ENCODE measurements at regions not wholly inside any gene's neighbourhood (a gene's known extent, or its start where the extent isn't known, plus 50 kb on each side); places are given as distances from the start of the nearest gene placed in this dataset.

DNA sequence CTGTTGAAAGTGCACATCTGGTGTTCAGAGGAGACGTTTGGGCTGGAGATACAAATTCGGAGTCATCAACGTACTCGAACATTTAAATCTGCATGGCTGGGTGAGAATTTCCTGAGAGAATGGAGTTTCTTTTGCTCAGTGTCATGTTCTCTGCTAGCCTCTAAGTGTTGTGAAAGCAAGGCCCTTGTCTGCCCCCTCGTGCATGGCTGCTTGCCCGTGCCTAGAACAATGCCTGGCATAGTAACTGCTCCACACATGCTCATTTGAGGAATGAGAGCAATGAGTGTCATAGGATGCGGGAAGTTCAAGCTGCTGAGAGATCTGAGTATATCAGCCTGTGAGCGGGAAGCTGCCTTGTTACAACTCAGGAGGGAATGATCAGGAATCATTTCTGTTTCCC lies 171.1 kb upstream of the CSF3R start:
- intact Hi-C loops (cut with micrococcal nuclease), result no loop called here
- peak; percentile 69 for ATAC-seq

DNA sequence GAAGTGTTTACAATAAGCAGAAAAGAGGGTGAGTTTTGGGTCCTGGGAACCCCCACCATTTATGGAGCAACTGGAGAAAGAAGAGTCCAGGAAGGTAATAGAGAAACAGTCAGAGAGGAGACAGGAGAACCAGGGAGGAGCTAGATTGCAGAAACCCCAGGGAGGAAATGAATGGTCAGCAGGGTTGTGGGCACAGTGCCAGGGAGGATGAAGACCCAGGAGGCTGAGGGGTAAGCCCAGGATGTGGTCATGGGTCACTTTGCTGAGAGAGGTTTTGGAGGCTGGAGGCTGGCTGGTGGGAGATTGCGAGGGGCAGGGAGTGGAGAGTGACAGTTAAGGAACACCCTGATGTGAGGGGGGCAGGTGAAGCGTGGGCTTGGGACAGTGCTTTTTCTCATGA lies 169.9 kb upstream of the CSF3R start:
- no peak for ATAC-seq
- DNase-seq, result no peak
- intact Hi-C loops (cut with micrococcal nuclease), result no loop called here

More for the DNA sequence above, 171.1 kb upstream of the CSF3R start:
- peak; percentile 60 for DNase-seq

DNA sequence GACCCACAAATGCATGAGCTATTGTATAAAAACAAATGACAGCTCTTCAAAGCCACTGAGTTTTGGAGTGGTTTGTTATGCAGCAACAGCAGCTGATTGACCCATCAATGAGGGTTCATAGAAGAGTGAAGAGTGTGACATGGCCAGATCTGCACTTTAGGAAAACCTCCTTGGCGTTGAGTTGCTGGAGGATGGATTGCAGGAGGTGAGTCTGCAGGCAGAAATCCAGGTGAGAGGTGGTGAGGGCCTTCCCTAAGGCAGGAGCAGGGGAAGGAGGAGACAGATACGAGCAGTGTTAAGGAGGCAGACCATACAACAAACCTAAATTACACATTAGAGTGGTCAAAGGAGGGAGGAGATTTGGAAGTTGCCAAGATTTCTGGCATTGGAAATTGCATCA lies 169.3 kb upstream of the CSF3R start:
- ATAC-seq (no peak), DNase-seq (no peak)
- intact Hi-C loops (cut with micrococcal nuclease), result no loop called here

DNA sequence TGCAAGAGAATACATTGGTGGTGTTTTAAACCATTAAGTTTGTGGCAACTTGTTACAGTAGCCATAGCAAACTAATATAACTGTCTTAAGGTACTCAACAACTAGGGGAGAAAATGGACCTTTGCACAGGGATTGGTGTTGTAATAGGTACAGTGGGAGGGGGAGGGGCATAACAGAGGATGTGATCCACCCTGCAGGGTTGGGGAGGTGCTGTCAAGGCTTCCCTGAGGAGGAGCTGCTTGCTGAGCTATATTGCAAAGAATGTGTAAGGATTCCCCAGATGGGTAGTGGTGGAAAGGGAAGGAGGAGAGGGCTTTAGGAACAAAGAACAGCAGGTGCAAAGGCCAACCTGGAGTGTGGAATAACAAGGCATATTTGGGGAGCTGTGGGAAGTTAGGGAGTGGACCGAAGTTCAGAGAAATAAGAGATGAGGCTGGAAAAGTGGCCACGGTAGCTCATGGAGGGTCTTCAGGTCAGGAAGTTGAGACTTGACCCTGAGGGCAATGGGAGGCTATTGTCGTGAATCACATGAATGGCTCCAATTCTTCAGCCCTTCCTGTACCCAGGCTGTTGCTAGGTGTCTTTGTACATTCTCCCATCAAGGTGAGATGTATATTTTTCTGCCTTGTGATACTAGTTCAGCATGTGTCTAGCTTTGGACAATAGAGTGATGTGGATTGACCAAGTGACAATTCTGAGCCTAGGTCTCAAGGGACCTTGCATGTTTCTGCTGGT lies 168.6 kb upstream of the CSF3R start:
- DNase-seq (no peak), ATAC-seq (no peak)
- intact Hi-C loops (cut with micrococcal nuclease), result no loop called here

DNA sequence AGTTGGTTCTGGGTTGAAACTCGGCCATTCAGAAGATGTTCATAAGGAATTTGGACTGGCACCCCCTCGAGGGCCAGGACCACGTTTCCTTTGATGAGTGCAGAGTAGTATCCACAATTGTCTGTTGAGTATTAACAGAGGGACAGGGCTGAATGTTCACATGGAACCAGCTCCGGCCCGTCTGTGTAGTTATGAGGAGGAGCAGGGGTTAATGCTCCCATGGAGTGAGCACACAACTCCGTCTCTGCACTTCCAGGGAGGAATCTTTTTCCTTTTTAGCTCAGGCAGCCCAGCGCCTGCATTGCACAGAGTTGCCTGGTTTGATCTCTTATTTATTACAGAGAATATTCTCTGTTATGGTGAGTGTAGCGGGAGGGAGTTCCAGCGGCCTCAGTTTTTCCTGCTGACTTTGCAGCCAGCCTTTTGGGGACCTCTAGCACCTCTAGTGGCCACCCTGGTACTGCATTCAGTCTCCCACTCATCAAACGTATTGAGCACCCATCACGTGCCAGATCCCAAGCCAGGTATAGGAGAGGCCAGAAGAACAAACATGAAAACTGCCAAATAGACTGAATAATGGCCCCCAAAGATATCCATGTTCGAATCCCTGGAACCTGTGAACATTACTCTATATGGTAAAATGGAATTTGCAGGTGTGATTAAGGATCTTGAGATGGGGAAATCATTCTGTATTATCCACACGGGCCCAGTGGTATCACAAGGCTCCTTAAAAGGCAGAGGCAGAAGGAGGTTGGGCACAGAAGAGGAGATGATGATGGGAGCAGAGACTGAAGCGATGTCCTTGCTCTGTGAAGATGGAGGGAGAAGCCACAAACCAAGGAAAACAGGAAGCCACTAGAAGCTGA lies 167.7 kb upstream of the CSF3R start:
- DNase-seq, result peak; percentile 60
- intact Hi-C loops (cut with micrococcal nuclease), result no loop called here
- peak; percentile 54 for ATAC-seq

DNA sequence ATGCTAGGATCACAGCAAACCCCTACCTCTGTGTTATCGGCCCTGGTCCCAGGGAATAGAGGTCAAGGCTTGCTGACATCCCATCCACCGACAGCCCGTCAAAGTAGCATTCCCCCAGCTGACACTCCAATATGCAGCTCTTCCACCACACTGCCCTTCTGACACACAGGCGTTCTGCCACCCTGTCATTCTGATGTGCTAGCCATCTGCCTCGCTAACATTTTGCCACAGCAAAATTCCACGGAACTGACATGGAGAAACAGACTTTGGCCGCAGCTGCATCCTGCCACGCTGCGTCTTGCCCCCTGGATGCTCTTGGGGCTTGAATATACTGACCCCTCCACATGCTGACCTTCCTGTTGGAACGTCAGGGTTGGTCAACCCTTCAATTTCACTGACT lies 163.2 kb upstream of the CSF3R start:
- intact Hi-C loops (cut with micrococcal nuclease), result no loop called here
- ATAC-seq (no peak), DNase-seq (no peak)

DNA sequence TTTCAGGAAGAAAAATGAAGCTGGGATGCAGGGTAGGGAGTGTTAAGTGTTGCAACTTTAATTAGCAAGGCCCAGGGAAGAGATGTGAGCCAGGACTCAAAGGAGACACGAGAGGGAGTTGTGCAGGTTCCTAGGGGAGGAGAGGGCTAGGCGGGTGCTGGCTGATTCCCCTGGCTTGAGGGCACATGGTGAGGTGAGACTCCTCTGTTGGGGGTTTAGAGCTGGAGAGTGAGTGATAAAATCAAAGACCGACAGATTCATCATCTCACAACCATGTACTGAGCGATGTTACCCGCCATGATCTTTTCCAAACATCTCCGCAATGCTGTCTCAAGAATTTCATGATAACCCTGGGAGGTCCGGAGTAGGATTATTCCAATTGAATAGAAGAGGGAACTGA lies 161.8 kb upstream of the CSF3R start:
- intact Hi-C loops (cut with micrococcal nuclease), result no loop called here
- no peak for DNase-seq

DNA sequence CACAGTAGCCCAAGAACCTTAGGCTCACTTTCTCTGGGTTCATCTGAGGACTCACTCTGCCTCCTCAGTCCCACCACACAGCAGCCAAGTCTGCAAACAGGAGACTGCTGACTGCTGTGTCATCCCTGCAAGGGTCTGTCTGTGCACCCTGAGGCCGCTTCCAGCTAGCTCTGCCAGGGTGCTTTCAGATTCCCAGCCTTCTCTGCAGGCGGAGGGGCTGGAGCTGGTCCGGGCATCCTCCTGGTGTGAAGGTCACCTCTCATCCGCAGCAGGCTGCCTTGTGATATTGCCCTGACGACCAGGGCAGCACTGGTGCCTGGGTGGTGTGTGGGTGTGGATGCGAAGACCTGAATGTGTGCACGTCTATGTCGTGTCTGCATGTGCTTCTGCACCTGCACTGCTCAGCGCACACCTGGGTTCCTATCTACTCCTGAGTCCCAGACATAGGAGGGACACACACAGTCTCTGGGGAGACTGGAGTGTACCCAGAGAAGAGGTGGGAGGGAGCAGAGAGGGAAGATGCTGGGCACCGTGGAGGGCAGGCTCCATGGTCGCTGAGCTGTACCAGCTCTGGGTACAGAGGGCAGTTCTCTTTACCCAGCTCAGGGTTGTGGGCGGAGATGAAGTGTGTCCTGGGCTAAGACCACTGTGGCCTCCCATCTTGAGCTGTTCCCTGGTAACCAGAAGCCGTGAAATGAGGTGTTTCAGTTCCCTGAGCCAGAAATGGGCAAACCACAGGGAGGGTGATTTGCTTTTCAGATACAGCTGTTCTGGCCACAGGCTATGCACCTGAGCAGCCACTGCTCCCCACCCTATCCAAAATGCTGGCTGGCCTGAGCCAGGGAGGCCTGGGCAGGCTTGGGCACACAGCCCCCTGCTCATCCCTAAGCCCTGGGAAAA lies 160.9 kb upstream of the CSF3R start:
- intact Hi-C loops (cut with micrococcal nuclease), result no loop called here
- DNase-seq (no peak), ATAC-seq (no peak)

More for the DNA sequence above, 161.8 kb upstream of the CSF3R start:
- no peak for ATAC-seq

DNA sequence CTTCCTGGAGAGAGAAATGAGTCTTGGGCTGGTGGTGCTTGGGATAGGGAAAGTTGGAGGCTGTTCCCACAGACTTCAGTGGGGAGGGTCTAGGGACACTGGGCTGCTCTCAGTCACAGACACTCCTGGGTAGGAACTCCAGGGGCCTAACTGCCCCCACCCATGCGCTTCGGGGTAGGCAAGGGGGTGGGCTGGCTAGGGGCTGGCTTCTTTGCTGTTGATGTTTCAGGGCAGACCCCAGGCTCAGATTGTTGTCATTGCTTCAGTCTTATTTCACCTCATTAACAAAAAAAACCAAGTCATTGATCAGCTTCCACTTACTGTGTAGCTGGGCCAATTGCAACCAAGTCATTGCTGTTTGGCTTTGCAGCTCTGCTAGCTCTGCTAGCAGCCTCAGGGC lies 160.1 kb upstream of the CSF3R start:
- ATAC-seq (no peak), DNase-seq (no peak)
- intact Hi-C loops (cut with micrococcal nuclease), result no loop called here

DNA sequence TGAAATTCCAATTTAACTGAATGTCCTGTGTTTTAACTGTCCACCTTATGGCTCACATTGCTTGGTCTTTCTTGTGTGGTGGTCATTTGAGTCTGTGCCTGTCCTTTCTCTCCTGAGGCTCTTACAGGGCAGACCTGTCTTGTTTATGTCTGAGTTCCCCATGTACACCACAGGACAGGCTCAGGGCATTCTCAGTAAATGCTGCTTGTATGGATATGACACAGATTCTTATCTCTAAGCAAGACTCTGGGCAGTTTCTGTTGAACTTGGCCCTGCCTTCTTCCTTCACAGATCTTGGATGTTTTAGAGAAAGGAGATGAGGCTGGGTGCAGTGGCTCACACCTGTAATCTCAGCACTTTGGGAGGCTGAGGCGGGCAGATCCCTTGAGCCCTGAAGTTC lies 159.1 kb upstream of the CSF3R start:
- no peak for ATAC-seq
- intact Hi-C loops (cut with micrococcal nuclease), result no loop called here
- DNase-seq, result no peak

DNA sequence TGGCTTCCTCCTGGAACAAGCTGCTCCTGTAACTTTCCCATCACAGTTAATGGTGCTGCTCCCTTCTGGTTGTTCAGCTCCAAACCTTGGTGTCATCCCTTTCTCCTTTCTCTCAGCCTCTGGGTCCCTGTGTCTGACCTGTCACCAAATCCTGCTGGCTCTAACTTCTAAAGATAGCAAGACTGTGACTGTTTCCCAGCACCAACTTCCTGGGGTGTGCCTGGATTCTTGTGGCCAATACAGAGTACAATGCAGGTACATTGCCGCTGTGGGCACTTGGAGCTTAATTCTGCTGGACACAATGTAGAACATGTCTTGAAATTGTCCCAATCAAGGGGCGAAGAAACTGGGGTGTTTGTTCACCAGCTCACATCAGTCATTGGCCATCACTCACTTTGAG lies 156.7 kb upstream of the CSF3R start:
- ATAC-seq, result no peak
- intact Hi-C loops (cut with micrococcal nuclease), result no loop called here
- DNase-seq, result no peak

DNA sequence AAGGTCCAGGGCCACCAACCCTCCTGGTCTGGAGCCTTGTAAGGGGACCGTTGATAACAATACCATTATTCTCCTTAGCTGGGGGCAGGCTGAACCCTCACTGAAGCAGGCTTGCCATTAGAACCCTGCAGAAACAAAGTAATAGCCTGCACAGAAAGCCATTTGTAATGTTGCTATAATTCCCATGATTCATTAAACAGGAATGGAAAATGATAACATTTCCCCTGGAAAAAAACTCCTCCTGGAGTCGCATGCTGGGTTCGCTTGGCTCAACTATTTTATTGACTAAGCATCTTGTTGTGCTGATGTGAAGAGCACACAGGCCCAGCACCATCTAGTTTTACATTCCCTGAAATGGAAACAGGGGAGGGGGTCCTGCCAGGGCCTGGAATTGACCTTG lies 155.6 kb upstream of the CSF3R start:
- intact Hi-C loops (cut with micrococcal nuclease), result no loop called here
- DNase-seq (no peak), ATAC-seq (no peak)

DNA sequence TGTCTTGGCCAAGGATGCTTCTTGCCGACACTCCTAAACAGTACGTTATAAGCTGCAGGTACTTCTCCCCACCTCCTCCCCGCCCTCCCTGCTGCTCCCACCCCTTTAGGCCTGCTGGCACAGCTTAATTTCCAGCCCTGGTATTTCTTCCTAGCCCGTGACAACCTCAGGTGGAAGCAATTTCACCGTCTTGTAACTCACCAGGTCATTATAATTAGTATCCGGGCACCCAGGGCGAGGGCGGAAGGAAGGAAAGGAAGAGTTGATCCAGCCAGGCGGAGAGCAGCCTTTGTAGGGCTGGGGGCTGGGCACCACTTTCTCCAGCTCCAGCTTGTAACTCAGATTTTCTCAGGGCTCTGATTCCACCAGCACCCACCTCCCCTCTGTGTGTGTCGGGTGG lies 153.5 kb upstream of the CSF3R start:
- ATAC-seq (no peak), DNase-seq (no peak)
- intact Hi-C loops (cut with micrococcal nuclease), result no loop called here

DNA sequence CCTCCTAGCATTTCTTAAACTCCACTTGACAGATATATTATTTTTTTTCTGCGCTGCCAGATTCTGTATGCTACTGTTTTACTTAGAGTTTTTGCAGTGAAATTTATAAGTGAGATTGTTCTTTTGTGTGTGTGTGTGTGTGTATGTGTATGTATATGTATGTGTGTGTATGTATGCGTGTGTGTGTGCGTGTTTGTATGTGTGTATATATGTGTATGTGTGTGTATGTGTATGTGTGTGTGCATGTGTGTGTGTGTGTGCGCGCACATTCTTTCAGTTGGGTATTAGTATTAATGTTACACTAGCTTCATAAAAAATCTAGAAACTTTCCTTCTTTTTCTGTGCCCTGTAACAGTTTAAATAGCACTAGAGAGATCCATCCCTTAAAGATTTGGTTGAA lies 152.6 kb upstream of the CSF3R start:
- intact Hi-C loops (cut with micrococcal nuclease), result no loop called here
- DNase-seq, result no peak
- no peak for ATAC-seq

DNA sequence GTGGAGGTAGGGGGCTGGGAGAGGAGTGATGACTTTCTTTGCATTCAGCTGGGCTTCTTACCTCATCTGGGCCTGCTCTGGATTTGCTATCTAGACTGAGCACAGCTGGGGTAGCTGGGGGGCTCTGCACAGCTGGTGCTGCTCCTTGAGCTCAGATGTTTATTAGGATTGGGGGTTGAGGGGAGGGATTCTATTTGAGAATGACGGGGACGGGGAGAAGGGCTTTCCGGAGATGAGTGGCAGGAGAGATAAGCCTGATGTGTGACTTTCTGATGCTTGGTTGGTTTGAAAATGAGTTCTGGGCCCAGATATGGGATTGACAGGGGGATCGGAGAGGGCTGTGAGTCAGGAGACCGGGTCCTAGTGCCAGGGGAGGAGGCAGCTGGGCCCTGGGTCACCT lies 146.1 kb upstream of the CSF3R start:
- intact Hi-C loops (cut with micrococcal nuclease), result no loop called here
- DNase-seq (no peak), ATAC-seq (no peak)

DNA sequence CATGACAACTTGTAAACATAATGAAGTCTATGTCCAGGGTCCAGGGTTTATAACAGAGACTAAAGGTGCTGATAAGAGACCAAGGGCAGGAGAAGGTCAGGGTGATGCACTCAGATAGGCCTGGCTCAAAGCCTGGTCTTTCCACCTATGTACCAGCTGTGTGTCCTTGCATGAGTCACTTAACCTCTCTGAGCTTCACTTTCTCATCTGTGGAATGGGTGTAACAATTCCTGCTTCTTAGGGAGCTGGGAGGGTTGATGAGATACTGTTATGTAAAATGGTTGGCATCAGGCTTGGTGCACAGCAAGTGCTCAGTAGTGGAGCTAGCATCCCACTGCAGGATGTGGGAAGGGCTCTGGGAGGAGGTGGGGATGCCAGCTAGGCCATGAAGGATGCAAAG lies 143.7 kb upstream of the CSF3R start:
- intact Hi-C loops (cut with micrococcal nuclease), result no loop called here
- DNase-seq, result no peak
- ATAC-seq, result no peak

DNA sequence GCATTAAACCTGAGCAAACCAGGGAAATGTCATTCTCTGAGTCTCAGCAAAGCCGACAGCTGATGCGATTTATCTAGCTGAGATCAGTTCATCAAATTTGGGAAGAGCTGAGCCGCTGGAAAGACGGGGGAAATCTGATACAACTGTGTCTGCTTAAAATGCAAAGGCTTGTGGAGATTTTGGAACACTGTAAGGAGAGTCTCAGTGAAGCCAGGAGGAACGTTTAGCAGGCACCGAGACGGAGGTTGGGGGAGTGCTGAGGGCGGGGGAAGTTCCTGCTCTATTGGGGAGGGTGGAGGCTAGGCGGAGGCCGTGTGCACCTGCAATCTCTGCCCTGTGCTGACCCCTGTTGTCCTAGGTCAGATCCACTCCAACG lies 143.2 kb upstream of the CSF3R start:
- DNase-seq (no peak), ATAC-seq (no peak)
- intact Hi-C loops (cut with micrococcal nuclease), result no loop called here

DNA sequence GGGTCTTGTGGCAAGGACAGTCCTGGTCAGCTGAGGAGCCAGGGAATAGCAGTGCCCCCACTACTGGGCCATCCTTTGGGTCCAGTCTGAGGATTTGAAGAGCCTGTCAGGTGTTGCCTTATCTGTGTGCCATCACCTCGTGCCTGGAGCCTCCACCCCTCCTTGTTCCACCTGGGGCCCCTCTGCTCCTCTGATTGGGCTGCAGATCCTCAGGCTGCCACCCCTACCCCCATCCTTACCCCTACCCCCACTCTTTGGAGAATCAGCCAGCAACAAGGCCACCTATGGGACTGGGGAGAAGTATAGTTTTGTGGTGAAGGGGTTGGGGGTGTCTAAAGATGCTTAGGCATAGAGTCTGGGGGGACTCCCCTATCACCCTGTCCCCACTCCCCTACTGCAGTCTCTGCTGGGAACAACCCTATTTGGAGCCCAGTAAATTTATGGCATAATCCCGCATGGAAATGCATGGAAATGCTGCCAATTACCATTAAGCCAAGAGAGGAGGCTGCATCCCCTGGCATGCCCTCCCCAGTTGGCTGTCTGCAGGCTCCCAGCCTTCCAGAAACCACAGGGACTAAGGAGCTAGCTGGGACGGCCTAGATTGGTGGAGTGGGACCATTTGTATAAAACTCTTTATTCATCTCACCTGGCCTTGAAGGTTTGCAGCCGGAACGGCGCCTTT lies 142.7 kb upstream of the CSF3R start:
- intact Hi-C loops (cut with micrococcal nuclease), result no loop called here
- no peak for ATAC-seq
- DNase-seq, result no peak

DNA sequence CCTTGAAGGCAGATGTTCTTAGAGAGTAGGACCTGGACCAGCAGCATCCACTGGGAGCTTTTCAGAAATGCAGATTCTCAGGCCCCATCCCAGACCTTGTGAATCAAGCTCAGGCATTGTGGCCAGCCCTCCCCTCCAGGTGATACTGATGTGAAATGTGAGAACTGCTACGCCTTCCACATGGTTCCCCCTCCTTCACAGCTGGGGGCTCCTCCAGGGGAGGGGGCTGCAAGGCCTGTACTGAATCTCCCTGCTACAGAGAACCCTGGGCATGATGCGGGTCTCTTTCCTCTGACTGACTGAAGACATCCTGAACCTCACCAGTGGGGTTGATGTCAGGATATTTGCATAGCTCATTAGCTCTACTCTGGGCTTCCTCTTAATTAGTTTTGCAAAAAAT lies 141.8 kb upstream of the CSF3R start:
- intact Hi-C loops (cut with micrococcal nuclease), result no loop called here
- no peak for ATAC-seq
- no peak for DNase-seq
